MM.1S (cell line): ENCODE measurements at regions not wholly inside any gene's neighbourhood (a gene's known extent, or its start where the extent isn't known, plus 50 kb on each side); places are given as distances from the start of the nearest gene placed in this dataset.
"Not testable (repeated sequence)": the region's sequence is repeated elsewhere in the genome, so short reads cannot be mapped to it uniquely, and the experiment has no call there.

ENCODE experiments used
- DNase-seq: peaks from one replicate; pipeline ENCODE4 v3.0.0-alpha.2; 2015
- H2AFZ ChIP-seq: fragments of 300-600 bp; sonication (generic); 2 replicates; pipeline ENCODE4 v1.6.0; 2016; ENCODE audit warnings: antibody characterized with exemption, low read length
- H3F3A ChIP-seq: fragments of 300-600 bp; sonication (generic); 2 replicates; pipeline ENCODE4 v1.6.1; 2016; ENCODE audit warnings: mild to moderate bottlenecking, antibody characterized with exemption, low read length, moderate library complexity, mixed read lengths; ENCODE audit not compliant: insufficient read depth
- H3K27ac ChIP-seq: fragments of 300-600 bp; sonication (generic); 2 replicates; pipeline ENCODE4 v1.5.1; 2016; ENCODE audit warnings: mild to moderate bottlenecking, low read length
- H3K27me3 ChIP-seq: fragments of 300-600 bp; sonication (generic); replicated peaks from 2 replicates; pipeline ENCODE4 v1.6.0; 2016; ENCODE audit warnings: low read length; ENCODE audit not compliant: insufficient read depth
- H3K36me3 ChIP-seq: fragments of 300-600 bp; sonication (generic); replicated peaks from 2 replicates; pipeline ENCODE4 v1.6.1; 2016; ENCODE audit warnings: mild to moderate bottlenecking, low read length, mixed read lengths; ENCODE audit not compliant: insufficient read depth
- H3K4me1 ChIP-seq: fragments of 300-600 bp; sonication (generic); 2 replicates; pipeline ENCODE4 v1.6.1; 2016; ENCODE audit warnings: low read length, mixed read lengths
- H3K4me2 ChIP-seq: fragments of 300-600 bp; sonication (generic); 2 replicates; pipeline ENCODE4 v1.6.0; 2016; ENCODE audit warnings: low read depth, low read length
- H3K4me3 ChIP-seq: fragments of 300-600 bp; sonication (generic); 2 replicates; pipeline ENCODE4 v1.5.1; 2016; ENCODE audit warnings: low read length, mixed read lengths
- H3K79me2 ChIP-seq: fragments of 300-600 bp; sonication (generic); 2 replicates; pipeline ENCODE4 v1.6.1; 2016; ENCODE audit warnings: mixed run types, low read length, mixed read lengths
- H3K9ac ChIP-seq: fragments of 300-600 bp; sonication (generic); 2 replicates; pipeline ENCODE4 v1.6.1; 2016; ENCODE audit warnings: low read length, mixed read lengths
- H3K9me2 ChIP-seq: fragments of 300-600 bp; sonication (generic); replicated peaks from 2 replicates; pipeline ENCODE4 v1.6.1; 2016; ENCODE audit warnings: mild to moderate bottlenecking, low read length, mixed read lengths; ENCODE audit not compliant: insufficient read depth
- H3K9me3 ChIP-seq: fragments of 300-600 bp; sonication (generic); replicated peaks from 2 replicates; pipeline ENCODE4 v1.6.1; 2016; ENCODE audit warnings: mild to moderate bottlenecking, low read length, mixed read lengths; ENCODE audit not compliant: insufficient read depth
- H4K20me1 ChIP-seq: fragments of 300-600 bp; sonication (generic); 2 replicates; pipeline ENCODE4 v1.6.1; 2016; ENCODE audit warnings: mild to moderate bottlenecking, low read length, moderate library complexity, mixed read lengths; ENCODE audit not compliant: insufficient read depth
- EZH2 ChIP-seq: fragments of 300-600 bp; sonication (generic); optimal IDR thresholded peaks from 2 replicates; pipeline ENCODE3; 2017; ENCODE audit warnings: low read depth, mild to moderate bottlenecking, antibody characterized with exemption, low read length, mixed read lengths
- EZH2phosphoT487 ChIP-seq: fragments of 300-600 bp; sonication (generic); IDR thresholded peaks from 2 replicates; pipeline ENCODE4 v1.6.1; 2018; ENCODE audit warnings: antibody characterized with exemption, low read length

DNA sequence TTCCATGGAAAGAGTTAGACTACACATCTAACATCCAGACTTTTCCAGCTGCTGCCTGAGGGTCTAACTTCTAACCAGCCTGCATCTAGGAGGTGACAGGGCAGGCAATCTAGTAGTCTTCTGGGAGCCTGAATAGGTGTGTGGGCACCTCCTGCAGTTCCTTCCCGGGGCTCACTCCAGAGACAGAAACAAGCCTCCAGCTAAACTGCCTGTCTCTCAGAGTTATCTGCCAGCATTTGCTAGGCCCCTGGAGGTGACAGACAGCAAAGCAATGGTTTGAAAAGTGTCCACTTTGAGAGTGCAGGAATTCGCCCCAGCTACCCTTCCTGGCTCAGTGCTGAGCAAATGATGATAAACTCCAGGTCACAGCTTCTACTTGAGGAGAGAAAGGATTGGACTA lies 240.5 kb upstream of the PRSS16 start:
- H3K4me1 ChIP-seq = no peaks in the 10 kb centered on the region
- DNase-seq = no peak
- H4K20me1 ChIP-seq = no peaks in the 10 kb centered on the region
- TF ChIP-seq EZH2phosphoT487 = no peak
- no peaks in the 10 kb centered on the region for H3K9me3 ChIP-seq
- H3K27me3 ChIP-seq = no peaks in the 10 kb centered on the region
- no peaks in the 10 kb centered on the region for H3F3A ChIP-seq
- H3K4me3 ChIP-seq = no peak overlapping the region
- H2AFZ ChIP-seq = no peak overlapping the region
- H3K9ac ChIP-seq = no peak overlapping the region
- no peak overlapping the region for H3K27ac ChIP-seq
- H3K4me2 ChIP-seq = no peak overlapping the region
- no peaks in the 10 kb centered on the region for H3K79me2 ChIP-seq
- no peaks in the 10 kb centered on the region for H3K9me2 ChIP-seq
- no peaks in the 10 kb centered on the region for H3K36me3 ChIP-seq

DNA sequence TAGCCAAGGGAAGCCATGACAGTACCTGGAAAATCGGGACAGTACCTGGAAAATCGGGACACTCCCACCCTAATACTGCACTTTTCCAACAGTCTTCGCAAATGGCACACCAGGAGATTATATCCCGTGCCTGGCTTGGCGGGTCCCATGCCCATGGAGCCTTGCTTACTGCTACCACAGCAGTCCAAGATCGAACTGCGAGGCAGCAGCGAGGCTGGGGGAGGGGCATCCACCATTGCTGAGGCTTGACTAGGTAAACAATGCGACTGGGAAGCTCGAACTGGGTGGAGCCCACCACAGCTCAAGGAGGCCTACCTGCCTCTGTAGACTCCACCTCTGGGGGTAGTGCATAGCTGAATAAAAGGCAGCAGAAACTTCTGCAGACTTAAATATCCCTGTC lies 238.9 kb upstream of the PRSS16 start:
- H3K27ac ChIP-seq, H3K27me3 ChIP-seq, H3K36me3 ChIP-seq, DNase-seq, H3K9me3 ChIP-seq, H3F3A ChIP-seq, H3K4me1 ChIP-seq, H3K4me3 ChIP-seq, H3K79me2 ChIP-seq, H4K20me1 ChIP-seq, H2AFZ ChIP-seq, H3K9me2 ChIP-seq, H3K9ac ChIP-seq, H3K4me2 ChIP-seq: not testable (repeated sequence)

DNA sequence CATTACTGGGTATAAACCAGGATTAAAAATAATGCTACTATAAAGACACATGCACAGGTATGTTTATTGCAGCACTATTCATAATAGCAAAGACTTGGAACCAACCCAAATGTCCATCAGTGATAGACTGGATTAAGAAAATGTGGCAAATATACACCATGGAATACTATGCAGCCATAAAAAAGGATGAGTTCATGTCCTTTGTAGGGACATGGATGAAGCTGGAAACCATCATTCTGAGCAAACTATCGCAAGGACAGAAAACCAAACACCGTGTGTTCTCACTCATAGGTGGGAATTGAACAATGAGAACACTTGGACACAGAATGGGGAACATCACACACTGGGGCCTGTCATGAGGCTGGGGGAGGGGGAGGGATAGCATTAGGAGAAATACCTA lies 233.4 kb upstream of the PRSS16 start:
- H3K9me2 ChIP-seq, H3K4me3 ChIP-seq, H3K36me3 ChIP-seq, DNase-seq, H3K4me1 ChIP-seq, H3K4me2 ChIP-seq, H2AFZ ChIP-seq, H3K9me3 ChIP-seq, H3K79me2 ChIP-seq, H3F3A ChIP-seq, H3K27ac ChIP-seq, H3K9ac ChIP-seq, H4K20me1 ChIP-seq, H3K27me3 ChIP-seq: not testable (repeated sequence)

DNA sequence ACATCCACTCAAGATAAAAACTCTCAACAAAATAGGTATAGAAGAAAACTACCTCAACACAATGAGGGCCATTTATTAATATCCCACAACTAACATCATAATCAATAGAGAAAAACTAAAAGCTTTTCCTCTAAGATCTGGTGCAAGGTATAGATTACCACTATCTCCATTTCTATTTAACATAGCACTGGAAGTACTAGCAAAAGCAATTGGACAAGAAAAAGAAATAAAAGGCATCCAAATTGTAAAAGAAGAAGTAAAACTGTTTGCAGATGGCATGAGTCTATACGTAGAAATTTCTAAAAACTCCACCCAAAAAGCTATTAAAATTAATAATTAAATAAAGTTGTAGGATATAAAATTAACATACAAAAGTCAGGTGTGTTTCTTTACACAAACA lies 230.8 kb upstream of the PRSS16 start:
- no peak overlapping the region for H2AFZ ChIP-seq
- H3K4me1 ChIP-seq = no peaks in the 10 kb centered on the region
- no peaks in the 10 kb centered on the region for H3K79me2 ChIP-seq
- no peak for TF ChIP-seq EZH2
- no peak for TF ChIP-seq EZH2phosphoT487
- H3K9me3 ChIP-seq = no peaks in the 10 kb centered on the region
- no peaks in the 10 kb centered on the region for H3K9me2 ChIP-seq
- H3K9ac ChIP-seq = no peak overlapping the region
- no peak overlapping the region for H3K4me3 ChIP-seq
- H3K36me3 ChIP-seq = no peaks in the 10 kb centered on the region
- DNase-seq = no peak
- H4K20me1 ChIP-seq = no peaks in the 10 kb centered on the region
- no peak overlapping the region for H3K4me2 ChIP-seq
- no peaks in the 10 kb centered on the region for H3F3A ChIP-seq
- H3K27ac ChIP-seq = no peak overlapping the region
- no peaks in the 10 kb centered on the region for H3K27me3 ChIP-seq

DNA sequence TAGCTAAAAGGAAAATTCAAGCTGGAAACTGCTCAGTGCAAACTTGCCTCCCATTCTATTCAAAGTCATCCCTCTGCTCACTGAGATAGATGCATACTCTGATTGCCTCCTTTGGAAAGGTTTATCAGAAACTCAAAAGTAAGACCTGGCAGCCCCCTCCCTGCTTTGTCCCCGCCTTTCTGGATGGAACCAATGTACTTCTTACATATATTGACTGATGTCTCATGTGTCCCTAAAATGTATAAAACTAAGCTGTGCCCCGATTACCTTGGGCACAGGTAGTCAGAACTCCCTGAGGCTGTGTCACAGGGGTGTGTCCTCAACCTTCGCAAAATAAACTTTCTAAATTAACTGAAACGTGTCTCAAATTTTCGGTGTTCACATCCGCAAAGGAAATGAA lies 229.1 kb upstream of the PRSS16 start:
- not testable (repeated sequence) for H3K4me1 ChIP-seq, H3K27ac ChIP-seq, H3K9me2 ChIP-seq, H3K79me2 ChIP-seq, H3K4me2 ChIP-seq, H3K27me3 ChIP-seq, H4K20me1 ChIP-seq, H2AFZ ChIP-seq, H3F3A ChIP-seq, H3K9ac ChIP-seq, DNase-seq, H3K4me3 ChIP-seq, H3K36me3 ChIP-seq, H3K9me3 ChIP-seq
